H9 (cell line): ENCODE measurements at regions not wholly inside any gene's neighbourhood (a gene's known extent, or its start where the extent isn't known, plus 50 kb on each side); places are given as distances from the start of the nearest gene placed in this dataset.

Experiments used
- DNase-seq: peaks from one replicate; pipeline ENCODE4 v3.0.0-alpha.2; 2017
- H2AFZ ChIP-seq: one replicate; pipeline ENCODE4 v1.6.1; 2013; ENCODE audit warnings: mild to moderate bottlenecking, low read length, control low read depth, moderate library complexity
- H2AK5ac ChIP-seq: 2 replicates; pipeline ENCODE4 v1.6.1; 2013; ENCODE audit warnings: low read length, control low read depth, mixed read lengths; ENCODE audit not compliant: insufficient read length
- H2BK120ac ChIP-seq: one replicate; pipeline ENCODE4 v1.6.1; 2013; ENCODE audit warnings: low read depth, mild to moderate bottlenecking, low read length, control low read depth, inconsistent platforms; ENCODE audit not compliant: poor library complexity, severe bottlenecking
- H2BK12ac ChIP-seq: 2 replicates; pipeline ENCODE4 v1.6.1; 2013; ENCODE audit warnings: low read length, control low read depth, mixed read lengths, low read depth; ENCODE audit not compliant: insufficient read length
- H2BK15ac ChIP-seq: 2 replicates; pipeline ENCODE4 v1.6.1; 2013; ENCODE audit warnings: low read depth, low read length, control low read depth
- H2BK20ac ChIP-seq: one replicate; pipeline ENCODE4 v1.6.1; 2013; ENCODE audit warnings: low read depth, mild to moderate bottlenecking, low read length, control low read depth, inconsistent platforms; ENCODE audit not compliant: poor library complexity, severe bottlenecking
- H2BK5ac ChIP-seq: 2 replicates; pipeline ENCODE4 v1.6.1; 2013; ENCODE audit warnings: low read length, control low read depth, mixed read lengths; ENCODE audit not compliant: insufficient read length
- H3K14ac ChIP-seq: 2 replicates; pipeline ENCODE4 v1.6.1; 2013; ENCODE audit warnings: low read length, control low read depth; ENCODE audit not compliant: insufficient read depth
- H3K18ac ChIP-seq: 2 replicates; pipeline ENCODE4 v1.6.1; 2013; ENCODE audit warnings: low read depth, mild to moderate bottlenecking, mixed read lengths, low read length, control low read depth; ENCODE audit not compliant: insufficient read length
- H3K23ac ChIP-seq: 2 replicates; pipeline ENCODE4 v1.6.1; 2013; ENCODE audit warnings: low read length, control low read depth, mixed read lengths, low read depth; ENCODE audit not compliant: insufficient read length
- H3K23me2 ChIP-seq: 2 replicates; pipeline ENCODE4 v1.6.1; 2013; ENCODE audit warnings: low read depth, mild to moderate bottlenecking, mixed read lengths, low read length, control low read depth; ENCODE audit not compliant: insufficient read length, poor library complexity, severe bottlenecking
- H3K27ac ChIP-seq: 2 replicates; pipeline ENCODE4 v1.5.1; 2013; ENCODE audit warnings: low read length, control low read depth, mixed read lengths, low read depth; ENCODE audit not compliant: insufficient read length
- H3K27me3 ChIP-seq: 2 replicates; pipeline ENCODE4 v1.6.1; 2013; ENCODE audit warnings: low read length, control low read depth, inconsistent platforms; ENCODE audit not compliant: insufficient read depth
- H3K4ac ChIP-seq: 2 replicates; pipeline ENCODE4 v1.6.1; 2013; ENCODE audit warnings: low read depth, mild to moderate bottlenecking, control low read depth, inconsistent platforms, low read length, moderate library complexity
- H3K4me1 ChIP-seq: 2 replicates; pipeline ENCODE4 v1.6.1; 2013; ENCODE audit warnings: low read length, control low read depth, inconsistent platforms; ENCODE audit not compliant: insufficient read depth
- H3K4me2 ChIP-seq: 2 replicates; pipeline ENCODE4 v1.6.1; 2013; ENCODE audit warnings: low read length, control low read depth, mixed read lengths; ENCODE audit not compliant: insufficient read length, insufficient read depth
- H3K56ac ChIP-seq: 2 replicates; pipeline ENCODE4 v1.6.1; 2013; ENCODE audit warnings: low read depth, mild to moderate bottlenecking, mixed read lengths, low read length, control low read depth; ENCODE audit not compliant: insufficient read length
- H3K79me1 ChIP-seq: 2 replicates; pipeline ENCODE4 v1.6.1; 2013; ENCODE audit warnings: low read depth, mild to moderate bottlenecking, moderate library complexity, low read length, control low read depth, inconsistent platforms; ENCODE audit not compliant: insufficient read depth, poor library complexity, severe bottlenecking
- H3K79me2 ChIP-seq: 2 replicates; pipeline ENCODE4 v1.6.1; 2013; ENCODE audit warnings: low read length, control low read depth, inconsistent platforms; ENCODE audit not compliant: insufficient read depth
- H3K9ac ChIP-seq: 2 replicates; pipeline ENCODE4 v1.6.1; 2013; ENCODE audit warnings: low read length, control low read depth, mixed read lengths; ENCODE audit not compliant: insufficient read length; ENCODE audit errors: extremely low read depth
- H3K9me3 ChIP-seq: one replicate; pipeline ENCODE4 v1.6.1; 2013; ENCODE audit warnings: low read depth, low read length, inconsistent platforms; ENCODE audit not compliant: control insufficient read depth
- H3T11ph ChIP-seq: one replicate; pipeline ENCODE4 v1.6.1; 2013; ENCODE audit warnings: mild to moderate bottlenecking, low read length, control low read depth, inconsistent platforms
- H4K20me1 ChIP-seq: one replicate; pipeline ENCODE4 v1.6.1; 2013; ENCODE audit not compliant: control insufficient read depth, insufficient read length, insufficient read depth
- H4K5ac ChIP-seq: 2 replicates; pipeline ENCODE4 v1.6.1; 2013; ENCODE audit warnings: low read depth, mild to moderate bottlenecking, mixed read lengths, low read length, control low read depth; ENCODE audit not compliant: insufficient read length
- H4K8ac ChIP-seq: replicated peaks from 2 replicates; pipeline ENCODE4 v1.6.1; 2013; ENCODE audit warnings: low read length, control low read depth, mixed read lengths, low read depth; ENCODE audit not compliant: insufficient read length
- H4K91ac ChIP-seq: 2 replicates; pipeline ENCODE4 v1.6.1; 2013; ENCODE audit warnings: low read depth, mild to moderate bottlenecking, moderate library complexity, mixed read lengths, low read length, control low read depth; ENCODE audit not compliant: insufficient read length
- H3K27ac Mint-ChIP-seq, 3 experiments: 2 replicates in 2 of 3; 3 replicates in 1 of 3; pipeline ENCODE4 v1.8.0; 2020 to 2021; ENCODE audit warnings: mixed read lengths in 3 of 3, mild to moderate bottlenecking in 1 of 3, moderate library complexity in 1 of 3
- H3K27me3 Mint-ChIP-seq: 2 replicates; pipeline ENCODE4 v1.8.0; 2021; ENCODE audit warnings: low read depth, mild to moderate bottlenecking, moderate library complexity, mixed read lengths
- H3K36me3 Mint-ChIP-seq, 3 experiments: 2 replicates in 2 of 3; 3 replicates in 1 of 3; pipeline ENCODE4 v1.8.0; 2020 to 2021; ENCODE audit warnings: low read depth in 3 of 3, mixed read lengths in 3 of 3; ENCODE audit not compliant: insufficient read depth in 1 of 3
- H3K4me1 Mint-ChIP-seq, 2 experiments: 2 replicates each; pipeline ENCODE4 v1.8.0; 2020; ENCODE audit warnings: mixed read lengths in 2 of 2
- H3K4me3 Mint-ChIP-seq, 2 experiments: 2 replicates in 1 of 2; 3 replicates in 1 of 2; pipeline ENCODE4 v1.8.0; 2020 to 2021; ENCODE audit warnings: mild to moderate bottlenecking in 2 of 2, mixed read lengths in 2 of 2, moderate library complexity in 1 of 2
- H3K9me3 Mint-ChIP-seq, 2 experiments: 2 replicates in 1 of 2; 3 replicates in 1 of 2; pipeline ENCODE4 v1.8.0; 2020; ENCODE audit warnings: mild to moderate bottlenecking in 2 of 2, mixed read lengths in 2 of 2, moderate library complexity in 1 of 2
- CTCF ChIP-seq: fragments of 200-600 bp; sonication (generic); conservative IDR thresholded peaks from 3 replicates; pipeline ENCODE4 v1.8.0; 2021; ENCODE audit warnings: antibody characterized with exemption, mild to moderate bottlenecking
- WGBS: extraction: QIAGEN DNeasy Blood & Tissue Kit; methylation state at CpG from one replicate; pipeline ENCODE4 v1.1.7; 2013; ENCODE audit warnings: missing lambda C conversion rate, low lambda C conversion rate, mixed read lengths; ENCODE audit not compliant: insufficient read length; ENCODE audit errors: extremely low coverage; 5-methylcytosine and 5-hydroxymethylcytosine counted together

GRCh38 chr4:1538941-1539772 lies 132.9 kb upstream of the NKX1-1 start:
- H2BK20ac ChIP-seq = no peak overlapping the region
- Mint-ChIP-seq H3K4me1 (peaks cover 3 to 6% of the 10 kb centered on the region in 2 experiments; a peak in 2 of 4 replicates), H3K27ac (no peak overlapping the region), H3K27me3 (peaks cover 2% of the 10 kb centered on the region), H3K4me3 (no peak overlapping the region), H3K9me3 (no peaks in the 10 kb centered on the region; a peak in 1 of 5 replicates), H3K36me3 (no peaks in the 10 kb centered on the region; a peak in 1 of 7 replicates)
- no peaks in the 10 kb centered on the region for H4K20me1 ChIP-seq
- H3K23ac ChIP-seq = no peak overlapping the region
- H3K27ac ChIP-seq = no peak overlapping the region
- DNase-seq = no peak
- no peaks in the 10 kb centered on the region for H3K27me3 ChIP-seq
- H2BK12ac ChIP-seq = no peak overlapping the region
- H3K79me2 ChIP-seq = no peaks in the 10 kb centered on the region
- H4K5ac ChIP-seq = no peak overlapping the region
- no peak for TF ChIP-seq CTCF
- no peak overlapping the region for H3K56ac ChIP-seq
- no peak overlapping the region for H4K8ac ChIP-seq
- no peak overlapping the region for H3K9ac ChIP-seq
- no peak overlapping the region for H3T11ph ChIP-seq
- H3K18ac ChIP-seq = no peak overlapping the region
- H2BK15ac ChIP-seq = no peak overlapping the region
- no peak overlapping the region for H2BK5ac ChIP-seq
- no peak overlapping the region for H2AFZ ChIP-seq
- no peaks in the 10 kb centered on the region for H3K79me1 ChIP-seq
- H2AK5ac ChIP-seq = no peak overlapping the region
- H3K4me1 ChIP-seq = no peaks in the 10 kb centered on the region
- WGBS = no CpG with 5 or more reads among the region's 23 CpGs
- H3K23me2 ChIP-seq = no peaks in the 10 kb centered on the region
- H3K4me2 ChIP-seq = no peak overlapping the region
- H3K14ac ChIP-seq = no peak overlapping the region
- H3K9me3 ChIP-seq = no peaks in the 10 kb centered on the region
- H2BK120ac ChIP-seq = no peak overlapping the region
- no peak overlapping the region for H3K4ac ChIP-seq
- no peak overlapping the region for H4K91ac ChIP-seq
